GM19023 (cell line): ENCODE measurements at regions not wholly inside any gene's neighbourhood (a gene's known extent, or its start where the extent isn't known, plus 50 kb on each side); places are given as distances from the start of the nearest gene placed in this dataset.

ENCODE experiments used
- ATAC-seq: cut with Tn5 transposase; IDR thresholded peaks from one replicate; pipeline ENCODE4 v1.9.1; 2021; ENCODE audit warnings: mild to moderate bottlenecking, moderate library complexity; ENCODE audit not compliant: unreplicated experiment

DNA sequence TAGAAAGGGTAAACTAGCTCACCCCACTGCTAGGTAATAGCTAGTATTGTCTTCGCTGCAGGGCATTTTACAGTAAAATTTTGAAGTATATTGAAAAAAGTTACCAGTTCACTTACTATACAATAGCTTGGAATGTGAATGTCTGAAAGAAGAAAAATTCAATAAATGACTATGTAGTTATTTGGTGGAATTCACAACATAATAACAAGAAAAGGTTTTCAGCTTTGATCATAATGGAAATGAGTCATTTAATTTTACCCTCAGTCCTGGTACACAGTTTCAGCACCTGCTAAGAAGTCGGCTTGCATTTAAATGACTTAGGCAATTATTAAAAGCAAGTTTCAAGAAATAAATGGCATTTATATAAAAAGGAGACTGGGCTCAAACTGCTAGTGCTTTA, 90.4 kb downstream of the NUP35 start:
- peak; percentile 85 for ATAC-seq

DNA sequence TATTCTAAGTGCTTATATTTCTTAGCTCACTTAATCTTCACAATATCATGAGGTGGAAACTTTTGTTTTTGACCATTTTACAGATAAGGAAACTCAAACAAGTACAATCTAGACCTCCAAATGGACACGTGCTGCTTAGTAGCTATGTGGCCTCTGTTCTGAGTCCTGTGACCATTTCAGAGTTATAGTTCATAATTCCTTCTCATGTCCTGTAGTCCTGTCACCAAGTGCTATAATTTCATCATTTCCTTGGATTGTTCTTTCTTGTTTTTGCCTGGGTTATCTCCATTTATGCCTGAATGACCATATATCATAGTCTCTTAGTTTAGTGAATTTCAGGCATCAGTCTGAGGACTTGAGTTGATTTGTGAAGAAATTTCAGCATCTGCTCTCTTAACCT, 91.7 kb downstream of the NUP35 start:
- ATAC-seq = no peak

DNA sequence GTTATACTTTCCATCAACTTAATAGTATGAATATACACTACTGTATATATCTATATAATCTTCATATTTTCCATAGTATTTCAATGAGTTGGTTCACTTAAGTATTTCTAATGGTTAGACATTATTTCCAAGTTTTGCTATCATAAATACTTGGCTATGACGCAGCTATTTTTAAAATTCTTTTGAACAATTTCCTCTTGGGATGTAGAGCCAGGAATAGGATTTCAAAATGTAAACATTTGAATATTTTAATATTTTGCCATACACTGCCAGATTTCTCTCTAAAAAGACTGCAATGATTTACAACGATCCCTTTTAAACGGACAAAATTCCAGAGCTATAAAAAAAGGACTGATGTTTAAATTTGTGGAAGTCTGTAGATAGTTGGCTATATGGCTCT, 95.6 kb downstream of the NUP35 start:
- ATAC-seq = no peak

DNA sequence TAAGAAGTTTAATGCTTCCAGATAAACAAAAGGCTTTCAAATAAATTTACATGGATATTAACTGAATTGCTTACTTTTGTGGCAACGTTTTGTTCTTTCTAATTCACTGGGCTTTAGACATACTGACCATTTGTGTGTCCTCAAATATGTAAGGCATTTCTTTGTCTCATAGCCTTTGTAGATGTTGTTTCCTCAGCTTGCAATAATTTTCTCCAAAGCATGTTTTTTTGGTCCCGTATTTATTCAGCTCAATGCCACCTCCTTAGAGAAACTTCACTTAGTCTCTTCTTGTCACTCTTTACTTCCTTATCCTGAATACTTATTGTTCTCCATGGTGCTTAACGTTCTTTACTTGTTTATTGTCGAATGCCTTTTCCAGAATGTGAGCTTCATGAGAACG, 98.5 kb downstream of the NUP35 start:
- no peak for ATAC-seq

DNA sequence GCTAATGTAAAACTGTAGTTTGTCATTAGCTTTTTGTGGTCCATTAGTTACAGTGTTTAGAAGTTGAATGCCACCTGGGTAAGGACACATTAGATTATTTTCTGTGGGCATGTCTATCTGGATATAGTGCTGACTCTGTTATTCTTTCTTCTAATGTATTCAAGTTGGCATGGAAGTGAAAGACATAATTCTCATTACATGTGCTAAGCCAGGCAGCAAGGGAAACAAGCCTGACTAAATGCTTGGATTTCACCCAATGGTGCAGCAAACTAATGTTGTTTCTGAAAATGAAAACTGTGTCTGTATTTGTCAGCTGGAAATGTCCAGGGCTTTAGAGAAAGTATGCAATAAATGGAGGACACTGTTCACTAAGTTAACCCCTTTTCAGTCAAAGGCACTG, 100.7 kb downstream of the NUP35 start:
- ATAC-seq = no peak

DNA sequence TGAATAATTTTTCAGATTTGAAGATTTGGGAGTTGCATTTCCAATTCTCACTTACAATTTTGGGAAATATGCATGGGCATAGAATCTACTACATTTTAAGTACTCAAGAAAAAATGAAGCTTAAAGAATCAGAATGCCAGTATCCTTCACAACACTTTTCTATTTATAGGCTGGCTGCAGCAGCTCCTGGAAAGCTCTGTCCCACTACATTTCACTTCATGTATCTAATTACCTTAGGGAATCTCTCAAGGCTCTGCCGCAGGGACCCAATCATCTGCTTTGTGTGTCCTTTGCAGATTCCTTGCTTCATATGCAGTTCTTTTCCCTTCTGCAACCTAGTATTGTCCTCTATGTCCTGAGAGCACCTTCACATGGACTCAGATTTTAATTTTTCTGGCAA, 102.9 kb downstream of the NUP35 start:
- no peak for ATAC-seq

DNA sequence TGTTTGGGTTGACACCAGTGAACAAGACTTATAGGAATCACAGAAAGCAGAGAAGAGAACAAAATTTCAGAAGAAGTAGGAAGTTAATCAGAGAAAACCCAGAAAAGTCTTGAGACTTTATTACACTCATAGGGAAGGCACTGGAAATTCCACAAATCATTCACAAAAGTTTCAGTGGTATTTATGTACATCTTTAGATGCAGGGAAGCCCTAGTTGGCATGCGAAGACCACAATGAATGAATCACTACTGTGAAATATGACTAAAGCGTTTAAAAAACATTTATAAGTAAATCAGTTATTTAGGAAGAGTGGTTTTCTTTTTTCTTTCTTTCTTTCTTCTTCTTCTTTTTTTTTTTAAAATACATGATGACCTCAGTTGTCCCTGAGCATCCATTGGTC, 105.1 kb downstream of the NUP35 start:
- no peak for ATAC-seq

DNA sequence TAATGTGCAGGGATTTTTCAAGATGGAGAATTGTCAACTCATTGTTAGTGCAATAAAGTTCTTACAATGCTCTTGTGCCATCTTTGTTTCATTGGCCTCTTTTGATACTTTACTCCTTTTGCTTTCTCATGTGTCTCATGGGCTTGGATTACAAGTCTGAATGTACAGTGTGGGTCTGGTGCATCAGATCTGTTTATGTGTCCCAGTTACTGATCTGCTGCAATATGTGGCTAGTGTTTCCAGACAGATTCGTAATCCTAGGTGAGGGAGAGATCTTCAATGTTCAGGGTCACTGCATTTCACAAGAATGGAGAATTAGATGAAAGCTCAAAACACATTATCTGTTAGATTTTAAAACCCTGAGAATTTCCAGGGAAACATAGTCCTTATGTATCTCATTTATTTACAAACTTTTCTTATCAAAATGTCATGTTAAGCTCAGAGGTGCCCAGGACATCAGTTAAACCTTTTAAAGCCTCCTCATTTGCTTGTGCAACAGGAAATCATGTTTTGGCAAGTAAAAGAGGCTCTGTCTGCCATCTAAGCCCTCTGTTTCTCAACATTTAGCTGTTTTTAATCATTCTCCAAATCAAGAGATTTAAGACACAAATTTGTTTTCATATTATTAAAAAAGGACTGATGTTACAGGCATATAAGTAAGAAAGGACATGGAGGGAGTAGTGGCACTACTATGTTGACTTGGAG, 108.1 kb downstream of the NUP35 start:
- ATAC-seq = no peak

DNA sequence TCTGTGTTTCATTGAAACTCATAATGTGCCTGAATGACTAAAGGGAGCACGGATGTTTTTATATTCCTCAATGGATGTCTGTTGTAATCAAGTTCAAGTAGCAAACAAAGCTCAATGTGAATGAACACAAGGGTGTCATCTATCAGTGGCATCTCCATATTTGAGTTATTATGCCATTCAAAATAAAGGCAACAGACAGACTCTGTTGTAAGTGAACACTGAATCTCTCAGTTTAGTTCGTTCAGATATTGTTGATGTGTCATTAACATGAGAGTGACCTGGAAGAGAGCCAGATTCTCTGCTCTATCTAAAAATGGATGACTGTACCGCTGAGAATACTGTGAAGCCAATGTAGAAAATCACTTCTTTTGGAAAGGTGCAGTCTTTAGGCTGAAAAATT, 118.7 kb downstream of the NUP35 start:
- ATAC-seq = no peak

DNA sequence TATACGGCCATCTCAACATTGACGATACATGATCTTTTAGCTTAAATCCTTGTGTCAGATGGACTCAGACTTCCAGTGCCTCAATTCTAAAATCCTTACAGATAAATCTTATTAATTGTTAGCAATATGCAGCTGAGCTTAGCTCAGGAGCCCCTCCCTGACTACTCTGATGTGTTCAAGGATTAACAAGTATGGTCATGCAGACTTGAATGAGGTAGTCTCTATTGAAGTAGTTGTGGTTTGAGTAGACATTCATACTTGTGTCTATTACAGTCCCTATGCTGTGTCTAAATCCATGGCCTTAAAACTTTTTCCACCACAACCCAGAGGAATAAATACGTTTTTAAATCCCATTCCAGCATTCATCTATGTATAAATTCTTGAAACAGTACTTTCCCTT, 119.5 kb downstream of the NUP35 start:
- no peak for ATAC-seq

DNA sequence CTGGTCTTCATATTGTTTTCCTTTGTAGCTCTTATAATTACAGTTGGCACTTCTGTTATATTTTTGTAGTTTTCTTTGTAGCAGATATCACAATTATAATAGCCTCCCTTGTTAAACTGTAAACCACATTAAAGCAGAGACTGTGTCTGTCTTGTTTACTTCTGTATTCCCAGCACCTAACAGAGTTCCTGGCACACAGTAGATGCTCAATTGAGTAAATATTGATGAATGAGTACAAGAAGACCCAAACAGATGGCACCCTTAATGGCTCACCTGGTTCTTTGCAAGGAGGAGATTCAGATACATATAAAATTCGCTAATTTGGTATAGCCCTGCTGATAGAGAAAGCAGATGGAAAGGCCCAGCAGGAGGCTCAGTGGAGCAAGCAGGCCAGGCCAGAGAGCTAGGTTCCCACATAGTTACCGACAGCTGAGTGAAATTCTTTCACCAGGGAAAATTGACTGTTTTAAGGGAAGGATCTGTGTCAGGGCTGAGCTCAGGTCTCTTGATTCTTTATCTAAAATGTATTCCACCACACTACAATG, 120.1 kb downstream of the NUP35 start:
- no peak for ATAC-seq

DNA sequence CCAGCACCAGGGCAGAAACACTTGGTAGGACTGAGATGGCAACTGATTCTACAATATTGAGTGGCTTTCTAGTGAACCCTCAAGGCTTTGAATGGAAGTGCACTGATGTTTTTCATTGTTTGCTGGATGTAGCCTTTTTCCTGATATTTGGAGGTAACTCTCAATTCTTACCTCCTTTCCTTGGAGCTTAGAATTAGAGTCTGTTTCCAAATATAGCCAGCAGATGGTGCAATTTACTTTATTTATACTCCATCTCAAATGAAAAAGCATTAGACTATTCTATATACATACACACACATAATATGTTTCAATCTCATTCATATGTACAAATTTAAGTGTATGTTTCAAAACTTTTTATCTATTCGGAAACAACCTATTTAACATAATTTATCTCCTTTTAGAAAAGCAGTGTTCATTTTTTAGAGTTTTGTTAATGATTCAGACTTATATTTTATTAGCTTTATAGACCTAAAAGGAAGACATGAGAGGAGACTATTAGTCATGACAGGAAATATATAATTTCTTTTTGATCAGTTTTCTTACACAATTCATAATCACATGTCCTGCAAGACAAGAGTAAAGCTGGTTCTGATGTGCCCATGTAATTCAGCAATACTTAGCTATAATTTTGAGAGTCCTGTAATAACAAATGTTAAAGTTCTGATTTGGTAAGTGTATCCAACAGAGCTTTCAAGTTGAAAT, 124.8 kb downstream of the NUP35 start:
- ATAC-seq = no peak

DNA sequence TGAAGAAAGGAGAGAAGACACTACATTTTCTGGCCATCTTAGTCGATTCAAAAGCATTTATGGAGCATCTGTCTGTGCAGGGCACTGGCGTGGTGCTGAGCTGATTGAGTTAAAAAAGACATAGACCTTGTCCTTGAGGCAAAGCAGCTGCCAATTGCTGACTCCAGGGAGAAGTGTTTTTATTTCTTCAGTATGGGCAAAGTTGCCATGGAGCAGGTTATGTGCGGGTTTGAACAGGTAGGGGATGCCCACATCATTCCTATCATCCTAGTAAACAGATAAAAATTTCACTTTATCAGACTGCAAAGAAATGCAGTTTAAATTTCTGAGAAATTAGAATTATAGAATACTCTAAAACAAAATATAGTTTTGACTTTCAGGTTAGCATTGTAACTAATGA, 125.8 kb downstream of the NUP35 start:
- no peak for ATAC-seq

DNA sequence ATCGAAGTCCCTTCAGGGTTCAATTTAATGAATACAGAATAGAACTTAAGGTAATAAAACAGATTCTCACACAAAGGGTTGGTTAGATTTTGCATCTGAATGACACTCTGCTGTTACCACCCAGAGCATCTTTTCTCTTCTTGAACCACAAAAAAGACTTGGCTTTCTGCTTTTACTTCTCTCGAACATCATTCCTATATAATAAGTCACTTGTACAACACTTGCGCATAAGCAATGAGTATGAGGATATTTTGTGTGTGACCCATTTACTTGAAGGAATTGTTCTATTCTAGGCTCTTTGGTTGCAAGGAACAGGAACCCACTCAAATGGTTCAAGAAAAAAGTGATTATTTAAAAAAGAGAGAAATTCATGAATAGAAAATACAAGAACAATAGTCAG, 126.2 kb downstream of the NUP35 start:
- no peak for ATAC-seq

DNA sequence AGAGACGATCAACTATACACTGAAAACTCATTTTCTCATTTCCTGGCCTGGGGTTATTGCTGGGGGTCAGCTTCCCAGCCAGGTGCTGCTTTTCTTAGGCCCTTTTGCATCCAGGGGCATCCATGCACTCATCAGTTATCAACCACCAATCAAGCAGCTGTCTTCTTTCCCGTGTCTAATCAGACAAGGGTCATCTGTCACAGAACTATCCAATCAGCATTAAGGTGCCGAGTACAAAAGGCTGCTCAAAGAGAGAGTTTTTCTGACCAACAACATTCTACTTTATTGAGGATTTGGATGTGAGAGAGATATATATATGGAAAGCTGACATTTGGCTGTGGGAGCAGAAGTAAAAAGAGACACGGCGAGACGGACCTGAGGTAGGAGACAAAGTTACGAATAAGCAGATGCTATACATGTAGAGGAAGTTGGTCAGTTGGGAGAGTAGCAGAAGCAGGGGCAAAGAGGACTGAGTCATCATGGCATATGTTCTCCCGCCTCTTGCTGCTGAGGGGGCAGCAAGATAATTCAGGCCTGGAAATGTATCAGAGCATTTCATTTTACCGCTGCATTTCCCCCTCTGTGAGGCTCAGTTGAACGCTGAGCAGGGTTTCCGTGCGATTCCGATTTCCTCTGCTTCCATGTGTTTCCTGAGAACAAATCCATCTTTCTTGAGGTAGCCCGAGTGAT, 129.3 kb downstream of the NUP35 start:
- no peak for ATAC-seq

DNA sequence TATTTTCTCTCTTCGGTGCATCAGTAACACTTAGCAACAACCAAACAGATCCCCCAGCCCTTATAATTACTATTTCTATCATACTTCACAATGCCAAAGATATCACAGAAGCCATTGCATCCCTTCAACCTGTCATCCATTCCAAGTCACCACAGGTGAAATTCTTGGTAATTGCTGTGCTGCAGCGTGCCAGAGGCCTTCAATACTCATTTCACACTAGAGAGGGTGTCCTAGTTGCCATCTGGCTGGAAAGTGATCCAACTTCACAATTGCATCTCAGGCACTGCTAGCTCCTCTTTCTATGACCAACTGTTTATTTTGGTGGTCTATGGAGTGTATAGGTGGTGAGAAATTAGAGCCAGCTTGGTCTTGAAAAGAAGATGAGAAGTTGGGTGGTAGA, 131.2 kb downstream of the NUP35 start:
- no peak for ATAC-seq

DNA sequence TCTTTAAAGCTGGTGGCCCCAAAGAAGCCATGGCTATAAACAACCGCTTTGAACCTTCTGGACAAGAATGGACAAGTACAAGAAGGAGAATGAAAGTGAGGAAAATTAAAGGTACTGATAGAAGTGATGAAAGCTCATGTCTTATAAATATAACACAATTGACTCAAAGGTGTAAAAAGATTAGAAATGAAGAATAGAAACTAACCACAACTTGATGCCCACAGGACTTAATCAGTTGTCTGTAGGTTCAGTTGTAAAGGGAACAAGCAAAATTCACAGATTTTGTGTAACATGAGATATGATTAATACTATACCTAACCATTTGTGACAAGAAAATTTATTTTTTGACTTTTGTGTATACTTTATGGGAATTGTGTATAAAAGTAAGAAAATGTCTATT, 135.7 kb downstream of the NUP35 start:
- ATAC-seq = no peak

DNA sequence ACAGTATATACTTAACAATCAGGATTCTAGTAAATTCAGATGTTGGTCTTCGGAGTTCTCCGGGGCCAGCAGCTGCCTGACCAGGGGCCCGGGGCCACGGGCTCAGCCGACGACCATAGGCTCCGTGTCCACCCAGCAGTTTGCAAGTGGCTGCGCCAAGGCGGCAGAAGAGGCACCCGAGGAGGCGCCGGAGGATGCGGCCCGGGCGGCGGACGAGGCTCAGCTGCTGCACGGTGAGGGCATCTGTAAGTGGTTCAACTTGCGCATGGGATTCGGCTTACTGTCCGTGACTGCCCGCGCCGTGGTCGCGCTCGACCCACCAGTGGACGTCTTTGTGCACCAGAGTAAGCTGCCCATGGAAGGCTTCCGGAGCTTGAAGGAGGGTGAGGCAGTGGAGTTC, 136.3 kb downstream of the NUP35 start:
- no peak for ATAC-seq

DNA sequence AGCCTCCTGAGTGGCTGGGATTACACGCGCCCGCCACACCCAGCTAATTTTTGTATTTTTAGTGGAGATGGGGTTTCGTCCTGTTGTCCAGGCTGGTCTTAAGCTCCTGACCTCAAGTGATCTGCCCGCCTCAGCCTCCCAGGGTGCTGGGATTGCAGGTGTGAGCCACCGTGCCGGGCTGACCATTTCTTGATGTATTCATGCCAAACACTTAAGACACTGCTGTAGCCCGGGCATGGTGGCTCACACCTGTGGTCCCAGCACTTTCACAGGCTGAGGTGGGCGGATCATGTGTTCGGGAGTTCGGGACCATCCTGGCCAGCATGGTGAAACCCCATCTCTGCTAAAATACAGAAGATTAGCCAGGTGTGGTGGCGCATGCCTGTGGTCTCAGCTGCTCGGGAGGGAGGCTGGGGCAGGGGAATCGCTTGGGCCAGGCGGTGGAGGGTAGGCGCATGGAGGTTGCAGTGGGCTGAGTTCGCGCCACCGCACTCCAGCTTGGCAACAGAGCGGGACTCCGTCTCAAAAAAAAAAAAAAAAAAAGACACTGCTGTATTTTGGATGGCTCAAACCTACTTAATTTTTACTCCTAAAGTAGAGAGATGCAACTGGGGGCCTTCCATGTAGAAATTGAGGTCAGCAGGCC, 140.8 kb downstream of the NUP35 start:
- no peak for ATAC-seq

DNA sequence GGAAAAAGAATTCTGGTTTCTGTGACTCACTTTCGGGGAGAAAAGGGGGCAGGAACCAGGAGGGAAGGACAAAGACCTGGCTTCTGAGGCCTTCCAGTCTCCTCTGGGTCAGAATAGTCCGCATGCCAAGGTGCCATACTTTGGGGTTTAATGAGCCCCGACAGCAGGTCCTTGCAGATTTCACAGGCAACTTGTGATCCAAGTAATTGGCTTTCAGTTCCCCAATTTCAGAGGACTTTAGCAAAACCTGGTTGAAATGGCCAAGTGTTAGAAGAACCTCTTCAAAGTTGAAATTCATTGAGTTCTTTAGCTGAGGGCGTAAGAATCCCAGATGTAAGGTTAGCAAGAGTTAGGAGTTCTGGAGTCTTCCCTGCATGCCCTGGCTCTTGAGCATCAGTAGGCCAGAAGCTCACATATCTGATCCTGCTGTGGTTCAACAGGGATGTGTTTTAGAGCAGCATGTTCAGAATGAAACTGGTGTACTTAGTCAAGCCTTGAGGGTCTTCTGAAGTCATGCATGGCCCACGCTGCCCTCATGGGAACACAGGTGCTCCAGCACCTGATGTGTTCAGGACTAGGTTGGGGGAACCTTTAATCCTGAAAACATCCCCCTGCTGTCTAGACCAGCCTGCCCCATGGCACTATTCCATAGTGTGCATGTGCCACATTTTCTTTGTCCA, 143.0 kb downstream of the NUP35 start:
- ATAC-seq = peak; percentile 90

DNA sequence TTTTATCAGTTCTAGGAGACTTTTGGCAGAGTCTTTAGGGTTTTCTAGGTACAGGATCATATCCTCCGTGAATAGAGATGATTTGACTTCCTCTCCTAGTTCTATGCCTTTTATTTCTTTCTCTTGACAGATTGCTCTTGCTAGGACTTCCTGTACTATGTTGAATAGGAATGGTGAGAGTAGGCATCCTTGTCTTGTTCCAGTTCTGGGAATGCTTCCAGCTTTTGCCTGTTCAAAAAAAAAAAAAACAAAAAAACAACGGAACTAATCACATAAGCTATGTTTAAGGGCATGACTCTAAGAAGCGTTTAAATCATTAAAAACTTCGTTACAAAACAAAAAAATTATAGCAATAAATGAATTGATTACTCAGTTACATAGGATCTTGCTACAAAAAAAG, 145.7 kb downstream of the NUP35 start:
- no peak for ATAC-seq
